RWPE1 (cell line): ENCODE measurements at regions not wholly inside any gene's neighbourhood (a gene's known extent, or its start where the extent isn't known, plus 50 kb on each side); places are given as distances from the start of the nearest gene placed in this dataset.

Source experiments
- CTCF ChIA-PET: fragments of 350-600 bp; sonication (Branson Sonifier 250); formaldehyde crosslinking; extraction: SDS; loops from one replicate; lab custom pipeline; 2021; lab: Yijun Ruan, JAX
- POLR2A ChIA-PET: fragments of 400-600 bp; formaldehyde crosslinking; extraction: SDS; loops from one replicate; lab custom pipeline; 2020; ENCODE audit warnings: antibody characterized with exemption; ENCODE audit not compliant: low non-redundant PET; lab: Yijun Ruan, JAX
- DNase-seq: peaks from one replicate; pipeline ENCODE4 v3.0.0; 2012; ENCODE audit warnings: low spot score
- H3K27ac ChIP-seq: fragments of 450-650 bp; 2 replicates; pipeline ENCODE4 v1.5.1; 2017
- TF ChIP-seq, protein P1 (sequence below): fragments of 450-650 bp; conservative IDR thresholded peaks from 2 replicates; pipeline ENCODE4 v1.5.1; 2017; ENCODE audit warnings: low read depth, mild to moderate bottlenecking

- no peak for DNase-seq
- H3K27ac ChIP-seq: no peak overlapping the region
- CTCF ChIA-PET: no interaction called here
- TF ChIP-seq, protein P1, sequence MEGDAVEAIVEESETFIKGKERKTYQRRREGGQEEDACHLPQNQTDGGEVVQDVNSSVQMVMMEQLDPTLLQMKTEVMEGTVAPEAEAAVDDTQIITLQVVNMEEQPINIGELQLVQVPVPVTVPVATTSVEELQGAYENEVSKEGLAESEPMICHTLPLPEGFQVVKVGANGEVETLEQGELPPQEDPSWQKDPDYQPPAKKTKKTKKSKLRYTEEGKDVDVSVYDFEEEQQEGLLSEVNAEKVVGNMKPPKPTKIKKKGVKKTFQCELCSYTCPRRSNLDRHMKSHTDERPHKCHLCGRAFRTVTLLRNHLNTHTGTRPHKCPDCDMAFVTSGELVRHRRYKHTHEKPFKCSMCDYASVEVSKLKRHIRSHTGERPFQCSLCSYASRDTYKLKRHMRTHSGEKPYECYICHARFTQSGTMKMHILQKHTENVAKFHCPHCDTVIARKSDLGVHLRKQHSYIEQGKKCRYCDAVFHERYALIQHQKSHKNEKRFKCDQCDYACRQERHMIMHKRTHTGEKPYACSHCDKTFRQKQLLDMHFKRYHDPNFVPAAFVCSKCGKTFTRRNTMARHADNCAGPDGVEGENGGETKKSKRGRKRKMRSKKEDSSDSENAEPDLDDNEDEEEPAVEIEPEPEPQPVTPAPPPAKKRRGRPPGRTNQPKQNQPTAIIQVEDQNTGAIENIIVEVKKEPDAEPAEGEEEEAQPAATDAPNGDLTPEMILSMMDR: no peak
- POLR2A ChIA-PET: no interaction called here
Measured at GRCh38 chr11:43034341-43034740, 277.5 kb upstream of the API5 start.

DNA sequence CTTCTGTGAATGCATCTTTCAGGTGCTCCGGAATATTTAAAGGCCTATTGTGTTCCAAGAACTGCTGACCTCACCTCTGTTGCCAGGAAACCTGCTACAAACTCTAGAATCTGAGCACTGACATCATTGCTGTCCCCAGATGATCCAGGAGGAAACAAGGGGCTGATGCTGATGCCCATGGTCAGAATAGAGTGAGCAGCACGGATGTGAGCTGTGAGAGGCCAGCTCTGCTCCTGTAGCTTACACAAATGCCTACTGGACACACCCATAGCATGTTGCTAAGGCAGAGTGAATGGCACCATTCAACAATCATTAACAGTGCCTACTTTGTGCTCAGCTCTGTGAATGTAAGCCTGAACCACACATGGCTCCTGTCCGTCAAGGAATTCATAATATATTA lies 276.7 kb upstream of the API5 start:
- CTCF ChIA-PET: no interaction called here
- POLR2A ChIA-PET: no interaction called here
- no peak for DNase-seq
- TF ChIP-seq, protein P1: no peak
- H3K27ac ChIP-seq: no peak overlapping the region

DNA sequence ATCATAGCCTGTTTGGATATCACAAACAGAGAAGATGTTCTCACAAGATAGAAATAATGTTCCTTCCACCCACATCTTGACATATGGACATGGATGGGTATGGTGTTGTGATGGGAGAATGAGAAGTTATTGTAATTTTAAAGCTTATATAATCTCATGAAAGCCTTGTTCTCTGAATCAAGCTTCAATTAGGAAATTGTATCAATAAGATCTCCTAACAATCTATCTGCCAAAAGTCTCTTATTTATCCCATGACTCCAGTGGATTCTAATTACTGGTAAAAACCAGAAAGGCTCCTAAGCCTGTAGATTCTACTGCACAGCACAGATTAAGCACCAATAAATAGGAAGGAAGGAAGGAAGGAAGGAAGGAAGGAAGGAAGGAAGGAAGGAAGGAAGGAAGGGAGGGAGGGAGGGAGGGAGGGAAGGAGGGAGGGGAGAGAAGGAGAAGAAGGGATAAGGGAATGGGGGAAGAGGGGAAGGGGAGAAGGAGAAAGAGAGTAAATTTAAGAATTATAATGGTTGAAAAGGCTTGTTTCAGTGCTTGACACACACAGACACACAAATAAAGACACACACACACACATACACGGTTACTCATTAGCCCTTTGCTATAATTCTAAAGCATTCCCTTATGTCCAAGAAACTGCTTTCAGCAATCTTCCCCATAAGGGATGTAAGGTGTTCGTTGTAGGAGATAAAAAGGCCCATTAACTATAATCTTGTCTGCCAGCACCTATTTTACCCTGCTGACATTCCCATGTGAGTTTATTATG lies 258.0 kb upstream of the API5 start:
- ChIA-PET CTCF (no interaction called here), POLR2A (no interaction called here)
- H3K27ac ChIP-seq: no peak overlapping the region
- no peak for DNase-seq
- TF ChIP-seq, protein P1: no peak

- no peak overlapping the region for H3K27ac ChIP-seq
- DNase-seq: no peak
- TF ChIP-seq, protein P1: no peak
- CTCF ChIA-PET: no interaction called here
- POLR2A ChIA-PET: no interaction called here
Measured at GRCh38 chr11:43067681-43068080, 244.1 kb upstream of the API5 start.

DNA sequence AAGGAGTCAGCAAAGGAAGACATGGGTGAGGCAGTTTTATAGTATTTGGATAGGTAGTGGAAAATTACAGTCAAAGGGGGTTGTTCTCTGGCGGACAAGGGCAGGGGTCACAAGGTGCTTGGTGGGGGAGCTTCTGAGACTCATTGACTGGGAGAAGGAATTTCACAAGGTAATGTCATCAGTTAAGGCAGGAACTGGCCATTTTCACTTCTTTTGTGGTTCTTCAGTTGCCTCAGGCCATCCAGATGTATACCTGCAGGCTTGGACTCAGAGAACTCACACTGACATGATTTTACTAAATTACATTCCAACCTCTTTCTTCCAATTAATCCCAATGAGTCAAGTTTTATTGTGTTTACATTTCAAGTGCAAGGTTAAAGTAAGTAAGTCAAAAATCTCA lies 240.5 kb upstream of the API5 start:
- DNase-seq: no peak
- ChIA-PET CTCF (no interaction called here), POLR2A (no interaction called here)
- TF ChIP-seq, protein P1: no peak
- no peak overlapping the region for H3K27ac ChIP-seq

DNA sequence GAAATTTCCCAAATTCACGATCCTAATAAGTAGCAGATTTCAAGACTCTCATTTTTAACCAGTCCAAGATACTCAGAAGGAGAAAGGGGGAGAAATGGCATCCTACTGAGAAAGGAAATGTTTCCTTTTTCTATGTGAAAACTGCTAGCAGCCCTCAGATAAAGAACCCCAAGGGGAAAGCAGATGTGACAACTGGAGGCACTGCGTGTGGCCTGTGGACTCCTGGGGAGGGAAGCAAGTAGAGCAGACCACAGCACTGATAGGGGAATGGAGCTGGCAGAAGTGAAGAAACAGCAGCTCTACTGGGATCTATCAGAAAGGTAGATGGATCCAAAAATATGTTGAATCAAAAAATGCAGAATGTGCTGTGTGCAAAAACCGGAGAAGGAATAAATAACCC lies 239.7 kb upstream of the API5 start:
- no peak for DNase-seq
- TF ChIP-seq, protein P1: no peak
- ChIA-PET POLR2A (no interaction called here), CTCF (no interaction called here)
- H3K27ac ChIP-seq: no peak overlapping the region
